Stomach (tissue), 8 donors: ENCODE measurements at regions not wholly inside any gene's neighbourhood (a gene's known extent, or its start where the extent isn't known, plus 50 kb on each side); places are given as distances from the start of the nearest gene placed in this dataset.

ENCODE experiments used
- DNase-seq, 2 donors: peaks; one replicate each; pipeline versions ENCODE4 v3.0.0 to v3.0.0-alpha.2; 2013 to 2019
- H3K27ac ChIP-seq, 5 donors: fragments of 200-600 bp in 4 of 5; sonication (generic) in 4 of 5; one replicate each; pipeline ENCODE4 v1.5.1; 2013 to 2019; ENCODE audit warnings: mild to moderate bottlenecking in 1 of 5, moderate library complexity in 1 of 5
- H3K27me3 ChIP-seq, 3 donors: fragments of 200-600 bp; sonication (generic); one replicate each; pipeline ENCODE4 v1.5.1; 2017 to 2019; ENCODE audit warnings: mixed run types in 1 of 3
- H3K36me3 ChIP-seq, 4 donors: fragments of 200-600 bp; sonication (generic); 1 replicate in 3 of 4; 2 replicates in 1 of 4; pipeline ENCODE4 v1.5.1; 2016 to 2019
- H3K4me1 ChIP-seq, 4 donors: fragments of 200-600 bp; sonication (generic); one replicate each; pipeline ENCODE4 v1.5.1; 2016 to 2019
- H3K4me3 ChIP-seq, 4 donors: fragments of 200-600 bp; sonication (generic) in 3 of 4; one replicate each; pipeline ENCODE4 v1.5.1; 2016 to 2019; ENCODE audit warnings: mild to moderate bottlenecking in 1 of 4
- H3K9me3 ChIP-seq, 4 donors: fragments of 200-600 bp; sonication (generic); one replicate each; pipeline ENCODE4 v1.5.1; 2016 to 2019
- EP300 ChIP-seq: sonication (generic); formaldehyde crosslinking; IDR thresholded peaks from one replicate; pipeline ENCODE4 v1.6.1; 2017; ENCODE audit warnings: antibody characterized with exemption
- POLR2A ChIP-seq, 4 donors: fragments of 450-650 bp; IDR thresholded peaks; one replicate each; pipeline ENCODE4 v1.6.1; 2016; ENCODE audit warnings: antibody characterized with exemption in 4 of 4, control low read depth in 2 of 4, mild to moderate bottlenecking in 1 of 4, moderate library complexity in 1 of 4
- POLR2AphosphoS5 ChIP-seq, 3 donors: sonication (generic); formaldehyde crosslinking; IDR thresholded peaks; one replicate each; pipeline ENCODE4 v1.6.1; 2016; ENCODE audit warnings: antibody characterized with exemption in 3 of 3
- WGBS, 5 donors: extraction: QIAGEN DNeasy Blood & Tissue Kit in 3 of 5; methylation state at CpG; one replicate each; pipeline versions ENCODE4 v1.1.5 to v1.1.7; 2013 to 2018; 5-methylcytosine and 5-hydroxymethylcytosine counted together
- intact Hi-C: fragments of 100-400 bp; cut with DNase I; formaldehyde crosslinking; loops from one replicate; pipeline ENCODE4 v1.15.1; 2023; ENCODE audit warnings: low total_unique reads
- TF ChIP-seq, protein P1 (sequence below), 7 experiments: fragments of 450-650 bp in 4 of 7; fragments of 200-600 bp in 3 of 7; sonication (generic) in 3 of 7; IDR thresholded peaks; one replicate each; pipeline ENCODE4 v1.5.1; 2016 to 2019; ENCODE audit warnings: antibody characterized with exemption in 7 of 7, control low read depth in 2 of 7, mild to moderate bottlenecking in 1 of 7
- donor health status: healthy with polysubstance abuse.
- donor health status: Bipolar disorder and iron deficiency.
- donor health status: healthy.

DNA sequence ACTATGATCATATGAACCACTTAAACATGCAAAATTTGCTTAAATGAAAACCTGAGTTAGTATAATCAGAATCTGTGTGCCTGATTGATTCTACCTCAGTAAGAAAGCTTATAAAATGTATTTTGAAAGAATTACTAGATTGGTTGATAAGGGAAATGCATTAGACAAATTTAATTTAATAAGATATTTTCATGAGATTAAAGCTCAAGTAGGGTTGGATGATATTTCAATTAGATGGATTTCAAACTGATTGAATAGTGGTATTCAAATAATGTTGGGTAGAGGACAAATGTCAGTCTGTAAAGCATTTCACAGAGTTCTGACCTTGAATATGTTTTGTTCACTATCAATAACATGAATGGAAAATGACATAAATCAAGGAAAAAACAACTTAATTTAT lies 780.4 kb upstream of the ALCAM start:
- H3K9me3 ChIP-seq, result no peaks in the 10 kb centered on the region
- intact Hi-C loops, result no loop called here
- no peaks in the 10 kb centered on the region for H3K36me3 ChIP-seq
- H3K27me3 ChIP-seq, result no peaks in the 10 kb centered on the region
- DNase-seq, result no peak
- TF ChIP-seq POLR2AphosphoS5 (IDR thresholded peaks at IDR 0.05) (no peak), EP300 (no peak), POLR2A (IDR thresholded peaks at IDR 0.05) (no peak)
- TF ChIP-seq, protein P1, sequence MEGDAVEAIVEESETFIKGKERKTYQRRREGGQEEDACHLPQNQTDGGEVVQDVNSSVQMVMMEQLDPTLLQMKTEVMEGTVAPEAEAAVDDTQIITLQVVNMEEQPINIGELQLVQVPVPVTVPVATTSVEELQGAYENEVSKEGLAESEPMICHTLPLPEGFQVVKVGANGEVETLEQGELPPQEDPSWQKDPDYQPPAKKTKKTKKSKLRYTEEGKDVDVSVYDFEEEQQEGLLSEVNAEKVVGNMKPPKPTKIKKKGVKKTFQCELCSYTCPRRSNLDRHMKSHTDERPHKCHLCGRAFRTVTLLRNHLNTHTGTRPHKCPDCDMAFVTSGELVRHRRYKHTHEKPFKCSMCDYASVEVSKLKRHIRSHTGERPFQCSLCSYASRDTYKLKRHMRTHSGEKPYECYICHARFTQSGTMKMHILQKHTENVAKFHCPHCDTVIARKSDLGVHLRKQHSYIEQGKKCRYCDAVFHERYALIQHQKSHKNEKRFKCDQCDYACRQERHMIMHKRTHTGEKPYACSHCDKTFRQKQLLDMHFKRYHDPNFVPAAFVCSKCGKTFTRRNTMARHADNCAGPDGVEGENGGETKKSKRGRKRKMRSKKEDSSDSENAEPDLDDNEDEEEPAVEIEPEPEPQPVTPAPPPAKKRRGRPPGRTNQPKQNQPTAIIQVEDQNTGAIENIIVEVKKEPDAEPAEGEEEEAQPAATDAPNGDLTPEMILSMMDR (IDR thresholded peaks at IDR 0.05), result no peak
- no peak overlapping the region for H3K4me3 ChIP-seq
- H3K4me1 ChIP-seq, result no peaks in the 10 kb centered on the region
- no peak overlapping the region for H3K27ac ChIP-seq

DNA sequence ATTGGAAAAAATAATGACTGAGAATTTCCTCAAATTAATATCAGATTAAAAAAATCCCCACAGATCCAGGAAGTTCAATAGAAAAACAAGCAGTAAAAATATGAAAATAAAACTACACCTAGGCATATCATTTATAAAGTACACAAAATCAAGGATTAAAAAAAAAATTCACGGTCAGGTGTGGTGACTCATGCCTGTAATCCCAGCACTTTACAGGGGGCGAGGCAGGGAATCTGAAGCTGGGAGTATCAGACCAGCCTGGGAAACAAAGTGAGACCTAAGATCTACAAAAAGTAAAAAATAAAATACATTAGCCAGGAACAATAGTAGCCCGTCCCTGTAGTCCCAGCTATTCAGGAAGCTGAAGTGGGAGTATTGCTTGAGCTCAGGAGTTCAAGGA lies 778.3 kb upstream of the ALCAM start:
- intact Hi-C loops, result no loop called here
- H3K27ac ChIP-seq, result no peak overlapping the region
- H3K9me3 ChIP-seq, result no peaks in the 10 kb centered on the region
- WGBS, 5 donors, result 46 to 70% (median 55%) methylated on average over 3 of the region's 3 CpGs
- no peak for DNase-seq
- H3K36me3 ChIP-seq, result no peaks in the 10 kb centered on the region
- H3K4me3 ChIP-seq, result no peak overlapping the region
- TF ChIP-seq POLR2A (IDR thresholded peaks at IDR 0.05), result no peak
- TF ChIP-seq, protein P1 (IDR thresholded peaks at IDR 0.05), result no peak
- TF ChIP-seq EP300, result no peak
- no peak for TF ChIP-seq POLR2AphosphoS5 (IDR thresholded peaks at IDR 0.05)
- no peaks in the 10 kb centered on the region for H3K27me3 ChIP-seq
- H3K4me1 ChIP-seq, result no peaks in the 10 kb centered on the region

DNA sequence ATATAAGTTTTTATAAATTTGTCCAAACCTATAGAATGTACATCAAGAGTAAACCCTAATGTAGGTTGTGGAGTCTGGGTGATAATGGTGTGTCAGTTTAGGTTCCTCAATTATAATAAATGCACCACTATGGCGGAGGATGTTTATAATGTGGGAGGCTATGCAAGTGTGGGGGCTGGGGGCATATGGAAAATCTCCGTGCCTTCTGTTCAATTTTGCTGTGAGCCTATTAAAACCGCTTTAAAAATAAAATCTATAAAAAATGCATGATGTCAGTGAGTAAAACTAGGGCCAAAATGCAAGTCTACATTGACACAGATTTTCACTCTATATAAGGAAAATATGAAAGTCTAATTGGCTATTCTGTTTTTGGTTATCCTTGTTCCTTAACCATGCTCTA lies 774.9 kb upstream of the ALCAM start:
- Histone ChIP-seq H3K36me3 (no peaks in the 10 kb centered on the region), H3K9me3 (no peaks in the 10 kb centered on the region), H3K27ac (no peak overlapping the region), H3K4me1 (no peaks in the 10 kb centered on the region), H3K4me3 (no peak overlapping the region), H3K27me3 (no peaks in the 10 kb centered on the region)
- no peak for TF ChIP-seq POLR2A (IDR thresholded peaks at IDR 0.05)
- TF ChIP-seq POLR2AphosphoS5 (IDR thresholded peaks at IDR 0.05), result no peak
- TF ChIP-seq EP300, result no peak
- TF ChIP-seq, protein P1 (IDR thresholded peaks at IDR 0.05), result no peak
- 86 to 95% (median 93%) methylated on average over 3 of the region's 3 CpGs for WGBS, 5 donors
- no peak for DNase-seq
- intact Hi-C loops, result no loop called here

DNA sequence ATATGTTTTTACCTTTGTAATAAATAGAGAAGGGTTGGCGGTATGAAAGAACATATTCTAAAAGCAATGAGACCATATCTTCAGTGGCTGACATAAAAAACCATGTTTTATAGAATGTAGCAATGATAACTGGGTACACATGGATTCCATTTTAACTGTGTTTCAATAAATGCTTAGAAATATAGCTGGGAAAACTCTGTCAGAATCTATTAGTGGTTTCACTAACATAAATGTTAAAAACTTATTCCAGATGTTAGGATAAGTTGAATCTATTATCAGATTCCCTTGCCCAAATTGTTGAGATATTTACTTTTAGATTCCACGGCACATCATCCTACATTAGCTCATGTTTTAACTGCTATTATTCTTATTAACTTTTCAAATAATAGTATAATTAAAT lies 772.2 kb upstream of the ALCAM start:
- DNase-seq, result no peak
- H3K36me3 ChIP-seq, result no peaks in the 10 kb centered on the region
- no peaks in the 10 kb centered on the region for H3K9me3 ChIP-seq
- no peak overlapping the region for H3K4me3 ChIP-seq
- intact Hi-C loops, result no loop called here
- 87 to 96% (median 92%) methylated on average over 2 of the region's 2 CpGs for WGBS, 5 donors
- no peak overlapping the region for H3K27ac ChIP-seq
- H3K27me3 ChIP-seq, result no peaks in the 10 kb centered on the region
- peaks cover 0 to 6% (median 0%) of the 10 kb centered on the region in 4 donors for H3K4me1 ChIP-seq
- no peak for TF ChIP-seq POLR2AphosphoS5 (IDR thresholded peaks at IDR 0.05)
- TF ChIP-seq, protein P1 (IDR thresholded peaks at IDR 0.05), result no peak
- TF ChIP-seq POLR2A (IDR thresholded peaks at IDR 0.05), result no peak
- TF ChIP-seq EP300, result no peak
